Spleen (tissue), 7 donors: ENCODE measurements at regions not wholly inside any gene's neighbourhood (a gene's known extent, or its start where the extent isn't known, plus 50 kb on each side); places are given as distances from the start of the nearest gene placed in this dataset.

Experiments
- CTCF ChIP-seq, 11 experiments: fragments of 200-600 bp in 7 of 11; fragments of 450-650 bp in 4 of 11; sonication (generic) in 4 of 11; IDR thresholded peaks in 8 of 11; conservative IDR thresholded peaks in 3 of 11; 1 replicate in 7 of 11; 2 replicates in 4 of 11; pipeline versions ENCODE4 v1.4.0 to v1.8.0; 2016 to 2021; ENCODE audit warnings: antibody characterized with exemption in 11 of 11, inconsistent platforms in 4 of 11, mild to moderate bottlenecking in 1 of 11
- POLR2A ChIP-seq, 3 donors: fragments of 450-650 bp; IDR thresholded peaks; one replicate each; pipeline ENCODE4 v1.5.1; 2017; ENCODE audit warnings: antibody characterized with exemption in 3 of 3, mild to moderate bottlenecking in 1 of 3
- POLR2AphosphoS5 ChIP-seq, 3 donors: sonication (generic); formaldehyde crosslinking; IDR thresholded peaks; one replicate each; pipeline ENCODE4 v1.5.1; 2017; ENCODE audit warnings: antibody characterized with exemption in 3 of 3
- donor health status: DM: no; HTN: no; CAD: no; lungs with moderate emphysema.
- donor health status: DM: no; HTN: no; CAD: no.
- donor health status: DM: no; HTN: no; CAD: no.

GRCh38 chr7:23955600-23956149 is 245.7 kb downstream of the STK31 start:
- no peak for TF ChIP-seq POLR2A (IDR thresholded peaks at IDR 0.05)
- TF ChIP-seq CTCF (IDR thresholded peaks at IDR 0.05 in 8 of 11, conservative IDR thresholded peaks at IDR 0.05 in 3 of 11) = no peak
- no peak for TF ChIP-seq POLR2AphosphoS5 (IDR thresholded peaks at IDR 0.05)
